ENCODE measurements at regions not wholly inside any gene's neighbourhood (a gene's known extent, or its start where the extent isn't known, plus 50 kb on each side); places are given as distances from the start of the nearest gene placed in this dataset.

- TF ChIP-seq, protein P1, sequence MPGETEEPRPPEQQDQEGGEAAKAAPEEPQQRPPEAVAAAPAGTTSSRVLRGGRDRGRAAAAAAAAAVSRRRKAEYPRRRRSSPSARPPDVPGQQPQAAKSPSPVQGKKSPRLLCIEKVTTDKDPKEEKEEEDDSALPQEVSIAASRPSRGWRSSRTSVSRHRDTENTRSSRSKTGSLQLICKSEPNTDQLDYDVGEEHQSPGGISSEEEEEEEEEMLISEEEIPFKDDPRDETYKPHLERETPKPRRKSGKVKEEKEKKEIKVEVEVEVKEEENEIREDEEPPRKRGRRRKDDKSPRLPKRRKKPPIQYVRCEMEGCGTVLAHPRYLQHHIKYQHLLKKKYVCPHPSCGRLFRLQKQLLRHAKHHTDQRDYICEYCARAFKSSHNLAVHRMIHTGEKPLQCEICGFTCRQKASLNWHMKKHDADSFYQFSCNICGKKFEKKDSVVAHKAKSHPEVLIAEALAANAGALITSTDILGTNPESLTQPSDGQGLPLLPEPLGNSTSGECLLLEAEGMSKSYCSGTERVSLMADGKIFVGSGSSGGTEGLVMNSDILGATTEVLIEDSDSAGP (CRISPR knock-in tag; IDR thresholded peaks at IDR 0.05) = no peak
Observed at GRCh38 chr9:99663856-99664255, 157.8 kb upstream of the NR4A3 start (continued).

DNA sequence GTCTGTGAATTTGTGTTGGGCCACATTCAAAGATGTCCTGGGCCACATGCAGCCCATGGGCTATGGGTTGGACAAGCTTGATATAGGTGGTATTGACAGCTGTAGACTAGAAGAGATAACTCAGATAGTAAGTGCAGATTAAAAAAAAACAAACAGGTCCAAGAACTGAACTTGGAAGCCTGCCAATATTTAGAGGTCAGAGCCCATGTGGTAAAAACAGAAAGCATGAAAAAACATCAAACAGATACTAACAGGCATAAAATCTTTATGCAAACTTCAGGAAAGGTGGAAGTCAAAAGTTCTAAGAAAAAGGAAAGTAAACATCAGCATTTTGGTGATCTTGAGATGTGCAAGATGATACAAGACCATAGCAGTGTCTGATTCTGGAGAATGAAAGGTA, 155.1 kb upstream of the NR4A3 start:
- H3K27me3 ChIP-seq (ENCODE audit: control insufficient read depth in 2 of 2, insufficient read depth in 2 of 2, low read length in 2 of 2) = no peaks in the 10 kb centered on the region
- no peaks in the 10 kb centered on the region for H3K9me1 ChIP-seq (ENCODE audit: control insufficient read depth, insufficient read depth, low read length)
- no peaks in the 10 kb centered on the region for H3K4me1 ChIP-seq (replicated peaks in 1 of 2; ENCODE audit: control insufficient read depth in 2 of 2, insufficient read depth in 2 of 2, low read length in 2 of 2)
- H3K4me3 ChIP-seq = no peak overlapping the region
- no peaks in the 10 kb centered on the region for H4K20me1 ChIP-seq (replicated peaks; ENCODE audit: control insufficient read depth, insufficient read depth, low read length)
- DNase-seq (ENCODE audit: extremely low read depth in 1 of 4, low spot score in 3 of 4) (no peak), ATAC-seq (no peak), FAIRE-seq (no peak)
- no peak overlapping the region for H2AFZ ChIP-seq (ENCODE audit: low read depth, low read length)
- no peak overlapping the region for H3K27ac ChIP-seq (ENCODE audit: extremely low read depth, low read depth, low read length)
- H3K9me3 ChIP-seq (replicated peaks; ENCODE audit: control insufficient read depth, insufficient read depth, low read depth, low read length) = no peaks in the 10 kb centered on the region
- TF ChIP-seq NFIC (IDR thresholded peaks at IDR 0.05) = peak; percentile 83
- no peak for TF ChIP-seq ARNT (IDR thresholded peaks at IDR 0.05)
- TF ChIP-seq POLR2AphosphoS5 (IDR thresholded peaks at IDR 0.05; ENCODE audit: control insufficient read depth, insufficient read depth, low read depth, low read length) = no peak
- peak; percentile 63 for TF ChIP-seq NFIX (CRISPR knock-in tag; IDR thresholded peaks at IDR 0.05; ENCODE audit: low read depth)
- no peaks in the 10 kb centered on the region for H3K79me2 ChIP-seq (ENCODE audit: control insufficient read depth, insufficient read depth, low read length)
- CTCF ChIA-PET (ENCODE audit: low intra/inter-chr PET ratio) = no interaction called here
- no peak overlapping the region for H3K4me2 ChIP-seq (ENCODE audit: insufficient read depth, low read length)
- POLR2A ChIA-PET = no interaction called here
- H3K36me3 ChIP-seq (ENCODE audit: control insufficient read depth, insufficient read depth, low read length) = no peaks in the 10 kb centered on the region
- intact Hi-C loops (cut with micrococcal nuclease) (no loop called here), in situ Hi-C loops (cut with MboI) (no loop called here)
- no TSS peak for BruUV-seq (replicated peaks)
- no peak overlapping the region for H3K9ac ChIP-seq (ENCODE audit: insufficient read depth in 1 of 2, low read depth in 2 of 2, low read length in 2 of 2)
